DOHH2 (cell line): ENCODE measurements at regions not wholly inside any gene's neighbourhood (a gene's known extent, or its start where the extent isn't known, plus 50 kb on each side); places are given as distances from the start of the nearest gene placed in this dataset.

Experiments used
- CTCF ChIP-seq: fragments of 200-600 bp; sonication (generic); IDR thresholded peaks from one replicate; pipeline ENCODE4 v1.5.1; 2014; ENCODE audit warnings: antibody characterized with exemption, mild to moderate bottlenecking, low read depth, low read length; ENCODE audit not compliant: poor library complexity, severe bottlenecking
- EZH2phosphoT487 ChIP-seq: fragments of 200-600 bp; sonication (generic); IDR thresholded peaks from 2 replicates; pipeline ENCODE4 v1.6.1; 2017; ENCODE audit warnings: borderline replicate concordance, mild to moderate bottlenecking, antibody characterized with exemption, low read length, moderate library complexity, mixed read lengths

- TF ChIP-seq CTCF (no peak), EZH2phosphoT487 (no peak)
Observed at GRCh38 chr11:45392591-45393091, 106.5 kb upstream of the SYT13 start.
